ENCODE measurements at regions not wholly inside any gene's neighbourhood (a gene's known extent, or its start where the extent isn't known, plus 50 kb on each side); places are given as distances from the start of the nearest gene placed in this dataset.

GRCh38 chr17:79497777-79498348 lies 113.0 kb downstream of the RBFOX3 start:
- H3K4me3 ChIP-seq (ENCODE audit: low read length) = no peak overlapping the region
- H3K9ac ChIP-seq (ENCODE audit: low read length) = no peak overlapping the region
- no peaks in the 10 kb centered on the region for H3K36me3 ChIP-seq (ENCODE audit: insufficient read depth, low read length)
- no peaks in the 10 kb centered on the region for H3K27me3 ChIP-seq (ENCODE audit: insufficient read depth, low read depth, low read length)
- TF ChIP-seq EP300 (conservative IDR thresholded peaks at IDR 0.05; ENCODE audit: poor library complexity, severe bottlenecking) (no peak), EZH2 (IDR thresholded peaks at IDR 0.05; ENCODE audit: borderline replicate concordance, insufficient read depth, low read length, poor library complexity, severe bottlenecking) (no peak), MXI1 (conservative IDR thresholded peaks at IDR 0.05; ENCODE audit: poor library complexity, severe bottlenecking) (no peak), RAD21 (conservative IDR thresholded peaks at IDR 0.05) (no peak), POLR2AphosphoS5 (IDR thresholded peaks at IDR 0.05) (no peak), TAF1 (IDR thresholded peaks at IDR 0.05; ENCODE audit: low read depth) (no peak), SMC3 (conservative IDR thresholded peaks at IDR 0.05; ENCODE audit: poor library complexity) (no peak)
- TF ChIP-seq, protein P1, sequence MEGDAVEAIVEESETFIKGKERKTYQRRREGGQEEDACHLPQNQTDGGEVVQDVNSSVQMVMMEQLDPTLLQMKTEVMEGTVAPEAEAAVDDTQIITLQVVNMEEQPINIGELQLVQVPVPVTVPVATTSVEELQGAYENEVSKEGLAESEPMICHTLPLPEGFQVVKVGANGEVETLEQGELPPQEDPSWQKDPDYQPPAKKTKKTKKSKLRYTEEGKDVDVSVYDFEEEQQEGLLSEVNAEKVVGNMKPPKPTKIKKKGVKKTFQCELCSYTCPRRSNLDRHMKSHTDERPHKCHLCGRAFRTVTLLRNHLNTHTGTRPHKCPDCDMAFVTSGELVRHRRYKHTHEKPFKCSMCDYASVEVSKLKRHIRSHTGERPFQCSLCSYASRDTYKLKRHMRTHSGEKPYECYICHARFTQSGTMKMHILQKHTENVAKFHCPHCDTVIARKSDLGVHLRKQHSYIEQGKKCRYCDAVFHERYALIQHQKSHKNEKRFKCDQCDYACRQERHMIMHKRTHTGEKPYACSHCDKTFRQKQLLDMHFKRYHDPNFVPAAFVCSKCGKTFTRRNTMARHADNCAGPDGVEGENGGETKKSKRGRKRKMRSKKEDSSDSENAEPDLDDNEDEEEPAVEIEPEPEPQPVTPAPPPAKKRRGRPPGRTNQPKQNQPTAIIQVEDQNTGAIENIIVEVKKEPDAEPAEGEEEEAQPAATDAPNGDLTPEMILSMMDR (IDR thresholded peaks at IDR 0.05; ENCODE audit: poor library complexity, severe bottlenecking) = no peak
- TF ChIP-seq, protein P2, sequence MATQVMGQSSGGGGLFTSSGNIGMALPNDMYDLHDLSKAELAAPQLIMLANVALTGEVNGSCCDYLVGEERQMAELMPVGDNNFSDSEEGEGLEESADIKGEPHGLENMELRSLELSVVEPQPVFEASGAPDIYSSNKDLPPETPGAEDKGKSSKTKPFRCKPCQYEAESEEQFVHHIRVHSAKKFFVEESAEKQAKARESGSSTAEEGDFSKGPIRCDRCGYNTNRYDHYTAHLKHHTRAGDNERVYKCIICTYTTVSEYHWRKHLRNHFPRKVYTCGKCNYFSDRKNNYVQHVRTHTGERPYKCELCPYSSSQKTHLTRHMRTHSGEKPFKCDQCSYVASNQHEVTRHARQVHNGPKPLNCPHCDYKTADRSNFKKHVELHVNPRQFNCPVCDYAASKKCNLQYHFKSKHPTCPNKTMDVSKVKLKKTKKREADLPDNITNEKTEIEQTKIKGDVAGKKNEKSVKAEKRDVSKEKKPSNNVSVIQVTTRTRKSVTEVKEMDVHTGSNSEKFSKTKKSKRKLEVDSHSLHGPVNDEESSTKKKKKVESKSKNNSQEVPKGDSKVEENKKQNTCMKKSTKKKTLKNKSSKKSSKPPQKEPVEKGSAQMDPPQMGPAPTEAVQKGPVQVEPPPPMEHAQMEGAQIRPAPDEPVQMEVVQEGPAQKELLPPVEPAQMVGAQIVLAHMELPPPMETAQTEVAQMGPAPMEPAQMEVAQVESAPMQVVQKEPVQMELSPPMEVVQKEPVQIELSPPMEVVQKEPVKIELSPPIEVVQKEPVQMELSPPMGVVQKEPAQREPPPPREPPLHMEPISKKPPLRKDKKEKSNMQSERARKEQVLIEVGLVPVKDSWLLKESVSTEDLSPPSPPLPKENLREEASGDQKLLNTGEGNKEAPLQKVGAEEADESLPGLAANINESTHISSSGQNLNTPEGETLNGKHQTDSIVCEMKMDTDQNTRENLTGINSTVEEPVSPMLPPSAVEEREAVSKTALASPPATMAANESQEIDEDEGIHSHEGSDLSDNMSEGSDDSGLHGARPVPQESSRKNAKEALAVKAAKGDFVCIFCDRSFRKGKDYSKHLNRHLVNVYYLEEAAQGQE (IDR thresholded peaks at IDR 0.05; ENCODE audit: borderline replicate concordance) = no peak
- H4K20me1 ChIP-seq (ENCODE audit: insufficient read depth) = no peaks in the 10 kb centered on the region
- no peak overlapping the region for H3K4me2 ChIP-seq (ENCODE audit: low read length)
- H3K79me2 ChIP-seq (replicated peaks; ENCODE audit: insufficient read depth, low read length) = no peaks in the 10 kb centered on the region
- H3K27ac ChIP-seq (ENCODE audit: low read length) = no peak overlapping the region
- no peaks in the 10 kb centered on the region for H3K9me2 ChIP-seq (ENCODE audit: insufficient read depth, low read length)
- H2AFZ ChIP-seq (ENCODE audit: low read depth, low read length) = no peak overlapping the region
- H3F3A ChIP-seq (ENCODE audit: insufficient read depth, low read length, poor library complexity, severe bottlenecking) = no peaks in the 10 kb centered on the region
- H3K9me3 ChIP-seq (ENCODE audit: low read length) = no peaks in the 10 kb centered on the region

- Histone ChIP-seq H3K27me3 (ENCODE audit: insufficient read depth, low read depth, low read length) (no peaks in the 10 kb centered on the region), H3K79me2 (replicated peaks; ENCODE audit: insufficient read depth, low read length) (no peaks in the 10 kb centered on the region), H4K20me1 (ENCODE audit: insufficient read depth) (no peaks in the 10 kb centered on the region), H3K9me3 (ENCODE audit: low read length) (no peaks in the 10 kb centered on the region), H3K4me2 (ENCODE audit: low read length) (no peak overlapping the region), H3K27ac (ENCODE audit: low read length) (no peak overlapping the region), H2AFZ (ENCODE audit: low read depth, low read length) (no peak overlapping the region), H3K4me3 (ENCODE audit: low read length) (no peak overlapping the region), H3K36me3 (ENCODE audit: insufficient read depth, low read length) (no peaks in the 10 kb centered on the region), H3K9ac (ENCODE audit: low read length) (no peak overlapping the region), H3F3A (ENCODE audit: insufficient read depth, low read length, poor library complexity, severe bottlenecking) (no peaks in the 10 kb centered on the region), H3K9me2 (ENCODE audit: insufficient read depth, low read length) (no peaks in the 10 kb centered on the region)
- TF ChIP-seq EP300 (conservative IDR thresholded peaks at IDR 0.05; ENCODE audit: poor library complexity, severe bottlenecking) = no peak
- TF ChIP-seq, protein P1 (IDR thresholded peaks at IDR 0.05; ENCODE audit: poor library complexity, severe bottlenecking) = no peak
- no peak for TF ChIP-seq TAF1 (IDR thresholded peaks at IDR 0.05; ENCODE audit: low read depth)
- no peak for TF ChIP-seq EZH2 (IDR thresholded peaks at IDR 0.05; ENCODE audit: borderline replicate concordance, insufficient read depth, low read length, poor library complexity, severe bottlenecking)
- no peak for TF ChIP-seq MXI1 (conservative IDR thresholded peaks at IDR 0.05; ENCODE audit: poor library complexity, severe bottlenecking)
- no peak for TF ChIP-seq RAD21 (conservative IDR thresholded peaks at IDR 0.05)
- TF ChIP-seq SMC3 (conservative IDR thresholded peaks at IDR 0.05; ENCODE audit: poor library complexity) = no peak
- TF ChIP-seq, protein P2 (IDR thresholded peaks at IDR 0.05; ENCODE audit: borderline replicate concordance) = no peak
- TF ChIP-seq POLR2AphosphoS5 (IDR thresholded peaks at IDR 0.05) = no peak
Measured at GRCh38 chr17:79496422-79497005, 114.3 kb downstream of the RBFOX3 start.

Measured in neural cell (in vitro differentiated cells).